GM12878 (cell line): ENCODE measurements at regions not wholly inside any gene's neighbourhood (a gene's known extent, or its start where the extent isn't known, plus 50 kb on each side); places are given as distances from the start of the nearest gene placed in this dataset.

Experiments used
- ATAC-seq: fragments of 200-7000 bp; cut with Tn5 transposase; 3 replicates; pipeline ENCODE4 v1.9.1; 2020; ENCODE audit warnings: mild to moderate bottlenecking, moderate library complexity
- BruUV-seq: library from RNA; stranded (reverse); fragments of 400-500 nt; replicated peaks from 2 replicates; lab custom pipeline; 2021; lab: Mats Ljungman, UMichigan
- CTCF ChIA-PET: fragments of 300-600 bp; sonication (Branson Sonifier 250); formaldehyde crosslinking; extraction: SDS; loops from one replicate; lab custom pipeline; 2021; ENCODE audit warnings: inconsistent platforms; lab: Yijun Ruan, JAX
- POLR2A ChIA-PET: fragments of 350-600 bp; formaldehyde crosslinking; extraction: SDS; loops from one replicate; lab custom pipeline; 2021; ENCODE audit warnings: inconsistent platforms; lab: Charles Lee
- RAD21 ChIA-PET: fragments of 300-600 bp; sonication (Branson Sonifier 250); formaldehyde crosslinking; loops from one replicate; lab custom pipeline; 2023; ENCODE audit warnings: antibody characterized with exemption; ENCODE audit not compliant: unreplicated experiment; lab: Charles Lee
- SMC1A ChIA-PET: fragments of 300-600 bp; sonication (Branson Sonifier 250); formaldehyde crosslinking; loops from one replicate; lab custom pipeline; 2023; ENCODE audit not compliant: unreplicated experiment, uncharacterized antibody; lab: Charles Lee
- DNase-seq: peaks from one replicate; pipeline ENCODE4 v3.0.0-alpha.2; 2011; ENCODE audit warnings: low read depth, low spot score
- FAIRE-seq: peaks from 3 replicates; lab custom pipeline; 2011; peaks lifted over from hg19 to GRCh38; lab: Jason Lieb, UNC
- H2AFZ ChIP-seq: 2 replicates; pipeline ENCODE4 v1.6.0; 2011; ENCODE audit warnings: low read depth, low read length, control low read depth; ENCODE audit not compliant: control insufficient read depth
- H3K27ac ChIP-seq: 2 replicates; pipeline ENCODE4 v1.5.1; 2011; ENCODE audit warnings: control low read depth; ENCODE audit not compliant: control insufficient read depth, insufficient read depth
- H3K27me3 ChIP-seq, 2 experiments: replicated peaks in 1 of 2; 2 replicates each; pipeline versions ENCODE4 v1.6.0 to v1.6.1; 2011; ENCODE audit warnings: low read length in 1 of 2; ENCODE audit not compliant: control insufficient read depth in 2 of 2, insufficient read depth in 2 of 2
- H3K36me3 ChIP-seq, 2 experiments: 2 replicates each; pipeline ENCODE4 v1.5.1; 2011; ENCODE audit warnings: low read length in 1 of 2; ENCODE audit not compliant: control insufficient read depth in 2 of 2, insufficient read depth in 2 of 2
- H3K4me1 ChIP-seq: 2 replicates; pipeline ENCODE4 v1.6.1; 2011; ENCODE audit warnings: mild to moderate bottlenecking, low read length, moderate library complexity, mixed read lengths; ENCODE audit not compliant: control insufficient read depth, insufficient read depth
- H3K4me2 ChIP-seq: 2 replicates; pipeline ENCODE4 v1.6.0; 2011; ENCODE audit warnings: control low read depth; ENCODE audit not compliant: control insufficient read depth, insufficient read depth
- H3K4me3 ChIP-seq: fragments of 200-600 bp; sonication (generic); 2 replicates; pipeline ENCODE4 v1.5.1; 2016
- H3K79me2 ChIP-seq: 2 replicates; pipeline ENCODE4 v1.6.0; 2011; ENCODE audit warnings: low read length; ENCODE audit not compliant: control insufficient read depth, insufficient read depth
- H3K9ac ChIP-seq: 2 replicates; pipeline ENCODE4 v1.8.0; 2011; ENCODE audit warnings: low read length, control low read depth, mixed read lengths; ENCODE audit not compliant: control insufficient read depth, insufficient read depth
- H3K9me3 ChIP-seq: replicated peaks from 3 replicates; pipeline ENCODE4 v1.5.1; 2011; ENCODE audit warnings: mild to moderate bottlenecking, low read length; ENCODE audit not compliant: control insufficient read depth, insufficient read depth
- H4K20me1 ChIP-seq: 2 replicates; pipeline ENCODE4 v1.6.0; 2011; ENCODE audit not compliant: control insufficient read depth, insufficient read depth
- BRCA1 ChIP-seq: IDR thresholded peaks from 2 replicates; pipeline ENCODE4 v1.6.1; 2011; ENCODE audit warnings: low read depth, low read length, improper control_type of control experiment
- MTA2 ChIP-seq: fragments of 450-650 bp; IDR thresholded peaks from 2 replicates; pipeline ENCODE4 v1.6.1; 2016; ENCODE audit warnings: low read depth, mild to moderate bottlenecking, moderate library complexity
- NFIC ChIP-seq: IDR thresholded peaks from 2 replicates; pipeline ENCODE4 v1.6.1; 2012; ENCODE audit warnings: low read depth, mild to moderate bottlenecking, inconsistent platforms, low read length, moderate library complexity
- SMAD5 ChIP-seq: IDR thresholded peaks from 2 replicates; pipeline ENCODE4 v1.6.1; 2016; ENCODE audit warnings: antibody characterized with exemption, low read depth
- SMARCA5 ChIP-seq: fragments of 450-650 bp; IDR thresholded peaks from 2 replicates; pipeline ENCODE4 v1.6.1; 2017; ENCODE audit warnings: mild to moderate bottlenecking
- SUZ12 ChIP-seq: fragments of 200-600 bp; sonication (generic); IDR thresholded peaks from one replicate; pipeline ENCODE4 v1.6.1; 2018; ENCODE audit warnings: antibody characterized with exemption, mild to moderate bottlenecking; ENCODE audit not compliant: unreplicated experiment
- TAF1 ChIP-seq: IDR thresholded peaks from 2 replicates; pipeline ENCODE4 v1.6.1; 2011; ENCODE audit warnings: mild to moderate bottlenecking, low read depth, low read length, borderline replicate concordance
- TCF7 ChIP-seq: IDR thresholded peaks from 2 replicates; pipeline ENCODE4 v1.6.1; 2014; ENCODE audit warnings: antibody characterized with exemption, borderline replicate concordance
- ZBED1 ChIP-seq: IDR thresholded peaks from 2 replicates; pipeline ENCODE4 v1.6.1; 2016; ENCODE audit warnings: borderline replicate concordance
- WGBS: methylation state at CpG from one replicate; pipeline ENCODE4 v1.1.6; 2016; ENCODE audit warnings: low lambda C conversion rate; ENCODE audit not compliant: insufficient replicate concordance, insufficient coverage; ENCODE audit errors: missing lambda C conversion rate; 5-methylcytosine and 5-hydroxymethylcytosine counted together
- in situ Hi-C: fragments of 300-500 bp; cut with MboI; formaldehyde crosslinking; loops from 9 replicates; pipeline ENCODE4 v1.14.3; 2018; ENCODE audit warnings: mixed read lengths
- intact Hi-C: fragments of 100-400 bp; cut with micrococcal nuclease; formaldehyde crosslinking; loops from one replicate; pipeline ENCODE4 v1.14.2; 2022; ENCODE audit not compliant: unreplicated experiment
- TF ChIP-seq, protein P1 (sequence below), 3 experiments: IDR thresholded peaks in 2 of 3; conservative IDR thresholded peaks in 1 of 3; 2 replicates each; pipeline ENCODE4 v1.5.1; 2011; ENCODE audit warnings: low read depth in 3 of 3, low read length in 3 of 3, mild to moderate bottlenecking in 3 of 3, control low read depth in 2 of 3, moderate library complexity in 2 of 3, inconsistent platforms in 1 of 3, mixed read lengths in 1 of 3; ENCODE audit not compliant: control insufficient read depth in 2 of 3, insufficient read depth in 1 of 3; ENCODE audit errors: extremely low read depth in 1 of 3

DNA sequence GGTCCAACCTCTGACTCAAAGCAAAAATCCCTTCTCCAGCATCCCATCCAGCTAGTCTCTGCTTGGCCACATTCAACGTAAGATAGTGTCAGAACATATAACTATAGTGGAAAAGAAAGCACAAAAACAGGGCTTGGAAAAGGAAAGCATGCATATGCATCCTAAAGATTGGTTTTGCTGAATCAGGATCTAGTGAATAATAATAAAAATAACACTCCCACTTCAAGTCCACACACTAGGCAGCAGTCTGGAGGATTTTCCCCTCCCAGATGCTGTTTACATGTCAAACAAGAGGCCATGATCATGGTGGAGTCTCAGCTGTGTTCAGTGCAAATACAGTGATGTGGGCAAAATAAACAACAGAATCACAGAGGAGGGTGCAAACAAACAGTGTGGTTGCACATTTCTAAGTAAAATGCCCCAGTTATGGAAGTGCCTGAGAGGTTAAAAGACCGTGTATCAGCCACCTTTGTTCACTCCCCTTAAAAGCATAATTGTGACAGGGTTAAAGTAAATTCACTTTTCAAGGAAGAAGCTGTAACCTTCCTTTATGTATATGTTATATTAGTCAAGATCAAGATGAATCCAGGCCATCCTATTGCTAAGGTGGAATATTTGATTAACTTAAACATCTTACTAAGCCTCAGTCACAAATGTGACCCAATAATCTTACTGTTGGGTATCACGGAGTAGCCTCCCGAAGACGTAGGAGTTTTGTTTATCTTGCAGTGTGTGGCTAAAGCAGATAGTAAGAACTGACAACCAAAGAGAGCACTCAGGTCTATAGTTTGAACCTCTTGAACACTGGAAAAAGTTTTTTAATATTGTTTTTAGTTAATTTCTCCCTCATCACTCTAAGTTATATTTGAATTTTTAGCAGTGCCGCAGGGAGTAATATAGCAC is 424.5 kb downstream of the SOX2 start:
- Histone ChIP-seq H3K4me3 (no peak overlapping the region), H3K9me3 (no peaks in the 10 kb centered on the region), H3K4me1 (no peaks in the 10 kb centered on the region), H3K9ac (no peak overlapping the region), H3K27ac (no peak overlapping the region), H2AFZ (no peak overlapping the region), H3K4me2 (no peak overlapping the region), H3K36me3 (no peaks in the 10 kb centered on the region), H3K27me3 (no peaks in the 10 kb centered on the region; a peak in 2 of 4 replicates), H4K20me1 (no peaks in the 10 kb centered on the region), H3K79me2 (no peaks in the 10 kb centered on the region)
- ChIA-PET SMC1A (no interaction called here), RAD21 (no interaction called here), CTCF (no interaction called here), POLR2A (no interaction called here)
- in situ Hi-C loops (no loop called here), intact Hi-C loops (no loop called here)
- DNase-seq = no peak
- TF ChIP-seq TCF7 (no peak), SUZ12 (no peak), MTA2 (no peak), NFIC (no peak), TAF1 (no peak), SMAD5 (no peak), ZBED1 (no peak), SMARCA5 (no peak), BRCA1 (no peak)
- TF ChIP-seq, protein P1, sequence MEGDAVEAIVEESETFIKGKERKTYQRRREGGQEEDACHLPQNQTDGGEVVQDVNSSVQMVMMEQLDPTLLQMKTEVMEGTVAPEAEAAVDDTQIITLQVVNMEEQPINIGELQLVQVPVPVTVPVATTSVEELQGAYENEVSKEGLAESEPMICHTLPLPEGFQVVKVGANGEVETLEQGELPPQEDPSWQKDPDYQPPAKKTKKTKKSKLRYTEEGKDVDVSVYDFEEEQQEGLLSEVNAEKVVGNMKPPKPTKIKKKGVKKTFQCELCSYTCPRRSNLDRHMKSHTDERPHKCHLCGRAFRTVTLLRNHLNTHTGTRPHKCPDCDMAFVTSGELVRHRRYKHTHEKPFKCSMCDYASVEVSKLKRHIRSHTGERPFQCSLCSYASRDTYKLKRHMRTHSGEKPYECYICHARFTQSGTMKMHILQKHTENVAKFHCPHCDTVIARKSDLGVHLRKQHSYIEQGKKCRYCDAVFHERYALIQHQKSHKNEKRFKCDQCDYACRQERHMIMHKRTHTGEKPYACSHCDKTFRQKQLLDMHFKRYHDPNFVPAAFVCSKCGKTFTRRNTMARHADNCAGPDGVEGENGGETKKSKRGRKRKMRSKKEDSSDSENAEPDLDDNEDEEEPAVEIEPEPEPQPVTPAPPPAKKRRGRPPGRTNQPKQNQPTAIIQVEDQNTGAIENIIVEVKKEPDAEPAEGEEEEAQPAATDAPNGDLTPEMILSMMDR (IDR thresholded peaks at IDR 0.05 in 2 of 3, conservative IDR thresholded peaks at IDR 0.05 in 1 of 3; ENCODE audit: control insufficient read depth in 2 of 3, extremely low read depth in 1 of 3, insufficient read depth in 1 of 3, low read depth in 3 of 3, low read length in 3 of 3) = no peak
- ATAC-seq = no peak
- FAIRE-seq = no peak
- BruUV-seq = no TSS peak
- 44% methylated on average over 6 of the region's 6 CpGs for WGBS
